Activated CD4-positive, alpha-beta T cell treated with anti-CD3 and anti-CD28 coated beads, Interleukin-2, amount 10 ng/mL, durations not matched to agents 7 days and 5 days (primary cell): ENCODE measurements at regions not wholly inside any gene's neighbourhood (a gene's known extent, or its start where the extent isn't known, plus 50 kb on each side); places are given as distances from the start of the nearest gene placed in this dataset.

Experiments
- CTCF ChIA-PET: fragments of 350-600 bp; sonication (Branson Sonifier 250); formaldehyde crosslinking; loops from one replicate; lab custom pipeline; 2021; ENCODE audit warnings: antibody characterized with exemption; lab: Charles Lee
- POLR2A ChIA-PET: fragments of 350-600 bp; sonication (Branson Sonifier 250); formaldehyde crosslinking; loops from one replicate; lab custom pipeline; 2021; ENCODE audit warnings: antibody characterized with exemption; lab: Charles Lee
- DNase-seq: peaks from one replicate; pipeline ENCODE4 v3.0.0-alpha.2; 2020
- H3K27ac Mint-ChIP-seq: one replicate; pipeline ENCODE4 v1.8.0; 2021; ENCODE audit warnings: mild to moderate bottlenecking, moderate library complexity, mixed read lengths
- H3K27me3 Mint-ChIP-seq: one replicate; pipeline ENCODE4 v1.8.0; 2021; ENCODE audit warnings: mixed read lengths
- H3K36me3 Mint-ChIP-seq: one replicate; pipeline ENCODE4 v1.8.0; 2021; ENCODE audit warnings: low read depth, mixed read lengths
- H3K4me1 Mint-ChIP-seq: one replicate; pipeline ENCODE4 v1.8.0; 2021; ENCODE audit warnings: mixed read lengths
- H3K4me3 Mint-ChIP-seq: one replicate; pipeline ENCODE4 v1.8.0; 2021; ENCODE audit warnings: mild to moderate bottlenecking, moderate library complexity, mixed read lengths
- H3K9me3 Mint-ChIP-seq: one replicate; pipeline ENCODE4 v1.8.0; 2021; ENCODE audit warnings: mixed read lengths

DNA sequence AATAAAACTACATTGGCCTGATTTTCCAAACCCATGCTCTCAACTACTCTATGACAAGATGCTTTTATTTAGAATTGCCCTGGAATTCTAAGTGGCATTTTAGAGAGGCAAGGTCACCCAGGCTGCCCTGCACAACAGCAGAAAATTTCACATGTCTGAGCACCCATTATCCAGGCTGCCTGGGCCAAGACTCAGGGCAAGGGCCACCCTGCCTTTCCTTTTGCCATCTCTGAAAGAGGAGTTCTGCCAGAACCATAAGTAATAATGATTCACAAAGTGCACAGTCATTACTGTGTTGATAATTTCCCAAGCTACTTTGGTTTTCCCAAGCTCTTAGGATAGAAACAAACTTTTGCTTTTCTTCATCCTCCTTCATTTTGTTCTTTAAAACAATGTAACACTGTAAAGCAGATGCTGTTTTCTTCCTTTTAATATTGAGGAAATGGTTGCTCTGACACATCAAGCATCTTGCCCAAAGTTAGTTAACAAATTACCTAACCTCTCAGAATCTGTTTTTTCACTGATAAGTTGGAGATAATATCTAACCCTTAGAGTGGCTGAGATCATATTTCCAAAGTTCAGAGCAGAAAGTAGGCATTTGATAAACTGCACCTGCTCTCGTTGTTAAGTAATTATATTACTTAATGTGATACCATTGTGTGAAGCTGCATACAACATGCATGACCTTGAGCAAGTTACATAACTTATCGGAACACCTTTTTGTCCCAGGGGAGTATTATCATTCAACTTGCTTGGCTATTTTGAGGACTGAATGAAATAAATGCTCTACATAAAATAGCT is 325.6 kb downstream of the PRELID2 start:
- CTCF ChIA-PET: no interaction called here
- H3K4me3 Mint-ChIP-seq: no peak overlapping the region
- POLR2A ChIA-PET: no interaction called here
- no peaks in the 10 kb centered on the region for H3K27me3 Mint-ChIP-seq
- peaks cover 3% of the 10 kb centered on the region for H3K9me3 Mint-ChIP-seq
- no peak overlapping the region for H3K27ac Mint-ChIP-seq
- DNase-seq: no peak
- H3K4me1 Mint-ChIP-seq: no peaks in the 10 kb centered on the region
- H3K36me3 Mint-ChIP-seq: no peaks in the 10 kb centered on the region

DNA sequence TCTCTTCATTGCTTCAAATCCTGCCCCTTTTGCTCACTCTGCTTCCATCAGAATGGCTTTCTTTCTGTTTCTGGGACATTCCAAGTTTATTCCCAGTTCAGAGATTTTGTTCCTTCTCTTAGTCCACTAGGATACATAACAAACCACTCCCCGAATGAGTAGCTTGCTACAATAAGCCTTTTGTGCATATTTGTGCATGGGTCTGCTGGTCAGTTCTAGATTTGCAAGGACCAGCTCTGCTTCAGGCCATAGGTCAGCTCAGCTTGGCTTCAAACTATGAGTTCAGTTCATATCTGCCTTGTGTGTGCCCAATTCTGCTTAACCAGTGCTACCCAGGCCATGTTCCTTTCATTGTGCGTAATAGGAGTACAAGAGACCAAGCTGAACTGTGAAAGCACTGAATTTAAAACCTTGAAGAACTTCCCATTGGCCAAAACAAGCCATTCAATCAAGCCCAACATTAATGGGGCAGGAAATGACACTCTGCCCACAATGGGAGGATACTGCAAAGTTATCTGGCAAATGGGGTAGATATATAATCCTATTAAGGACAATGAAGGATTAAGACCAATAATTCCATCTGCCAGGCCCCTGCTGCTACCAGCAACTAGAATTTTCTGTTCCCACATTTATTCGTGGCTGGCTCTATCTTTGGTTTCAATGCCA is 328.8 kb downstream of the PRELID2 start:
- POLR2A ChIA-PET: no interaction called here
- CTCF ChIA-PET: no interaction called here
- no peak for DNase-seq
- no peak overlapping the region for H3K4me3 Mint-ChIP-seq
- no peaks in the 10 kb centered on the region for H3K4me1 Mint-ChIP-seq
- no peaks in the 10 kb centered on the region for H3K27me3 Mint-ChIP-seq
- H3K9me3 Mint-ChIP-seq: no peaks in the 10 kb centered on the region
- no peaks in the 10 kb centered on the region for H3K36me3 Mint-ChIP-seq
- H3K27ac Mint-ChIP-seq: no peak overlapping the region

DNA sequence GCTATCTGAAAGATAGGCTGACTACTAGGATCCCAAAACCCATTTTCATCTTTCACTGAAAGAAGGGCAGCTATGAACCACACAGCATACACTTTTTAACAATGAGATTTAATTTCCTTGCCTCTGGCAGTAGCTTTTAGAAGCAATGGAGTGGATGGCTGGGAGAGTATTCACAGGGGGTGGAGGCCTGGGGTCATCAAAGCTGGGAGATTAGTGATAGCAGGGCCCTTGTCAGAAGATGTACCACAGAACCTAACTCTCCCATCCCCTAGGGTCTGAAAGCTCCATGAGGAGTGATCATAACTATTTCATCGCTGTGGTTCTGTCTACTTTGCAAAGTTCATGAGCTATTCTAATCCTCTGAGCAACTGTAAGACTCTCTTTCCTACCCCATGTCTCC is 332.2 kb downstream of the PRELID2 start:
- no peak for DNase-seq
- H3K27me3 Mint-ChIP-seq: no peaks in the 10 kb centered on the region
- no peaks in the 10 kb centered on the region for H3K36me3 Mint-ChIP-seq
- H3K9me3 Mint-ChIP-seq: no peaks in the 10 kb centered on the region
- H3K27ac Mint-ChIP-seq: no peak overlapping the region
- H3K4me3 Mint-ChIP-seq: no peak overlapping the region
- no peaks in the 10 kb centered on the region for H3K4me1 Mint-ChIP-seq
- POLR2A ChIA-PET: no interaction called here
- CTCF ChIA-PET: no interaction called here

DNA sequence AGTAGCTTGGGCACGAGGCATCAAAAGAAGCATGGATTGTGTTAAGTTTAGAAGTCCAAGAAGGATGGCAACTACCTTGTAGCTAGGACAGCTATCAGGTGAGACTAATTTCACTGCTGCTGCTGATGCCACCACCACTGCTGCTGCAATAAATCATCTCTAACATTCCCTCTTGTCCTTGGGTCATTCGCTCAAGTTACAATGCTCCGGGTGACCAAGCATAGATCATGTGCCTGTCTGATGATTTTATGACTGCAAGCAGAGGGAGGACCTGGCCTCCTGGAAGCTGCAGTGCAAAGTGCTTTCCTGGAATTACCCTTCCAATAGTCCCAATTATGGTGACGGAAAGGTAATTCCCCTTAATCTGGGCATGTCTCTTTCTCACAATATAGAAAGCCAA is 334.4 kb downstream of the PRELID2 start:
- Mint-ChIP-seq H3K4me3 (no peak overlapping the region), H3K9me3 (no peaks in the 10 kb centered on the region)
- POLR2A ChIA-PET: no interaction called here

DNA sequence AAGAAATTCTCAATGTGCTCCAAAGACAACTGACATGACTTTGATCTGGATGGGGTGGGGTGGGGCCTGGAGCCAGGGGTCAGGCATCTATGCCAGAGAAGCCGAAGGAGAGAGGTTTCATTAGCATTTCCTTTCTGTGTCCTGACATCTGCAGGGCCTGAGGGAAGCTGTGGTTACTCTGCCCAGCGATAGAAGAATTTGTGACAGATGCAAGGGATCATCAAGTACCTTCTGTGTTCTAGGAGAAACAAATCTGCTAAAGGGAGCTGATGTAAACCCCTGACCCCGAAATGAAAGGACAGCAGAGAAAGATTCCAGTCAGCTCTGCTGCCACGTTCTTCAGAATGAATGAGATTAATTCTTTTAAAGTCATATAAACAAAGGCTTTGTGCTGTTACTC is 335.7 kb downstream of the PRELID2 start:
- no peaks in the 10 kb centered on the region for H3K27me3 Mint-ChIP-seq
- ChIA-PET CTCF (no interaction called here), POLR2A (no interaction called here)
- no peak overlapping the region for H3K4me3 Mint-ChIP-seq
- no peaks in the 10 kb centered on the region for H3K36me3 Mint-ChIP-seq
- DNase-seq: no peak
- H3K27ac Mint-ChIP-seq: no peak overlapping the region
- H3K9me3 Mint-ChIP-seq: no peaks in the 10 kb centered on the region
- no peaks in the 10 kb centered on the region for H3K4me1 Mint-ChIP-seq

More for the DNA sequence above, 334.4 kb downstream of the PRELID2 start:
- CTCF ChIA-PET: interaction anchor here (0.9 kb wide), 1 partner anchor 23 kb away, joined by 3 read pairs; no protein-coding TSS in a partner anchor
- Mint-ChIP-seq H3K4me1 (no peaks in the 10 kb centered on the region), H3K36me3 (no peaks in the 10 kb centered on the region), H3K27ac (no peak overlapping the region), H3K27me3 (no peaks in the 10 kb centered on the region)
- DNase-seq: no peak

DNA sequence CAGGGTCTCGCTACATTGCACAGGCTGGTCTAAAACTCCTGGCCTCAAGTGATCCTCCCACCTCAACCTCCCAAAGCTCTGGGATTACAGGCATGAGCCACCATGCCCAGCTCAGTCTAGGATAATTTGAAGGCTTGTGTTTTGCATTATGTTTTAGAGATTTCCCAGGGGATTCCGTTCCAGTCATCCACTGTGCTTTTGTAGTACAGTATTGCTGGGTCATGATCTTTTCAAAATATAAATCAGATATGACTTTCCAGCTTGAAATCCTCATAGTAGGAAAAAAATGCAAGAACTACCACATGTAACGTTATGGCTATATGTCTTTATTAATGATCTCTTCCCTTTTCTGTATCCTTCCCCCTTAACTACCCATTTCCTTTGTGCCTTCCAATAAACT is 338.1 kb downstream of the PRELID2 start:
- H3K9me3 Mint-ChIP-seq: no peaks in the 10 kb centered on the region
- H3K27me3 Mint-ChIP-seq: no peaks in the 10 kb centered on the region
- POLR2A ChIA-PET: no interaction called here
- H3K36me3 Mint-ChIP-seq: no peaks in the 10 kb centered on the region
- no peaks in the 10 kb centered on the region for H3K4me1 Mint-ChIP-seq
- no peak overlapping the region for H3K27ac Mint-ChIP-seq
- CTCF ChIA-PET: no interaction called here
- H3K4me3 Mint-ChIP-seq: no peak overlapping the region
- DNase-seq: no peak

DNA sequence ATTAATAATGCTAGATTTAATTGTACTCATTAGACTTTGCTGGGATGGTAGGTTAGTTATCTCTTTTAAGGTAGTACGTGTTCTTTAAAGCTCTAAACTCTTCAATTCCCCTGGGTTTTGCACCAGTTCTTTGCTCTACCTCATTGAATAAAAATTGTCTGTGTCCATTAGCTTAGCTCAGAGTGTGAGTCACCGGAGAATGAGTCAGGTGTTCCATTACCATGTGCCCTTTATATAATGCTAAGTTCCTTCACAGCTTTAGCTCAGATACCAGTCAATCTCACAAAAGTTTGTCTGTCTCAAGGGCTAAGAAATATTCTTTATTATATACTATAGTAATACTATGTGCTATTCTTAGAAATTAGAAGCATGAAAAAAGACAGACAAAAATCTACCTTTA is 339.4 kb downstream of the PRELID2 start:
- ChIA-PET POLR2A (no interaction called here), CTCF (interaction anchor here (0.6 kb wide), 1 partner anchor 28 kb away, joined by 4 read pairs; no protein-coding TSS in a partner anchor)
- H3K27me3 Mint-ChIP-seq: no peaks in the 10 kb centered on the region
- no peak for DNase-seq
- H3K4me3 Mint-ChIP-seq: no peak overlapping the region
- H3K9me3 Mint-ChIP-seq: no peaks in the 10 kb centered on the region
- H3K36me3 Mint-ChIP-seq: no peaks in the 10 kb centered on the region
- no peak overlapping the region for H3K27ac Mint-ChIP-seq
- no peaks in the 10 kb centered on the region for H3K4me1 Mint-ChIP-seq

DNA sequence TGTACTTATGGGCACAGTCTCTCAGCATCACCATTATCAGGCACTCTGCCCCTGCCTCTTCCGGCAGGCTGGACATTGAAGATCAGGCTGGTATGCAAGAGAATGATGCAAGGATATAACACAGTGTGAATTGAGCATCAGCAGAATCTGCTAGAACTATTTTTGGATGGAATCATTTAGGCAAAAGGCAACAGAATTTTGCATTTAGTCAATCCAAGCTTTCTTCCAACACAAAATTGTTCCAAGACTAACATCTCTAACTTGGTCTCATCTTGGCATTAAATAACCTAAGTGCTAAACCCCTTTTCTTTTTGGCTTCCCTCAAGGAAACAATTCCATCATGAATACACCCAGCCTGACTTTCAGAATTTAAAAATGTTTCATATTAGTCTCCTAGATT is 339.9 kb downstream of the PRELID2 start:
- Mint-ChIP-seq H3K9me3 (no peaks in the 10 kb centered on the region), H3K4me1 (no peaks in the 10 kb centered on the region), H3K27ac (no peak overlapping the region), H3K4me3 (no peak overlapping the region), H3K36me3 (no peaks in the 10 kb centered on the region), H3K27me3 (no peaks in the 10 kb centered on the region)
- ChIA-PET POLR2A (no interaction called here), CTCF (interaction anchor here (0.6 kb wide), 1 partner anchor 28 kb away, joined by 4 read pairs; no protein-coding TSS in a partner anchor)
- no peak for DNase-seq

DNA sequence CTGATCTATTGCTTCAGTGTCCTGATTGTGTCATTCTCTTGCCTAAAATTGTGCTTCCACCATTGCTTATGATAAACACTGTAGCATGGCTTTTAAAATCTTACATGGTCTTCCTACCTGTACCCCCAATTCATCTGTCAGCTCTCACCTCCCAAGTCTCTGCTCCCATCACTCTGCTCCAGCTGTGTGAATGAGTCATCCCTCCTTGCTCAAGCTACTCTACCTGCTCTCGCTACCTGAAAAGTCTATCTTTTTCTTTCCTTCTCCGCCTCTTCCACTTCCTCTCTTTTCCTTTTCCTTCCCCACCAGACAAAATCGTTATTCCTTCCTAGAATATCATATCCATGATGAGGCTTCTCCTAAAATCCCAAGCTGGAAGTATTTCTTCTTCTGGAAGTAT is 341.7 kb downstream of the PRELID2 start:
- DNase-seq: no peak
- Mint-ChIP-seq H3K4me1 (no peaks in the 10 kb centered on the region), H3K4me3 (no peak overlapping the region), H3K36me3 (no peaks in the 10 kb centered on the region), H3K27me3 (no peaks in the 10 kb centered on the region), H3K9me3 (no peaks in the 10 kb centered on the region), H3K27ac (no peak overlapping the region)
- ChIA-PET POLR2A (no interaction called here), CTCF (no interaction called here)

DNA sequence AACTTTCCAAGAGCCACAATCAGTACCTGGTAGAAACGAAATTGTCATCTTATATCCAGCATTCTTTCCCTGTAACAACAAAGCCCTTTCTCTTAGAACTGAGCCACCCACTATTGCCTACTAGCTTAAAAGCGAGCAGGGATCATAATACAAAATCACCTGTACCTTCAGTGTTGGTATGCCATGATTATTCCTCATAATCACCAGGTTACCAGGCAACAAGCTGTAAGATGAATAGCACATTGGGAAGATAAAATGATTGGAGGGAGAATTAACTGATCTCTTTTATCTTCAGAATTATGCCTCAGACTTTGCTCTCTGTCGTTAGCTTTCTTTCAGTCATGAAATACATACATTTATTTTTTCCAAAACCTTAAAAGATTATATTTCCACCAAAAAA is 345.6 kb downstream of the PRELID2 start:
- ChIA-PET CTCF (no interaction called here), POLR2A (no interaction called here)
- no peak overlapping the region for H3K4me3 Mint-ChIP-seq
- H3K27me3 Mint-ChIP-seq: no peaks in the 10 kb centered on the region
- H3K4me1 Mint-ChIP-seq: no peaks in the 10 kb centered on the region
- no peak for DNase-seq
- H3K36me3 Mint-ChIP-seq: no peaks in the 10 kb centered on the region
- no peaks in the 10 kb centered on the region for H3K9me3 Mint-ChIP-seq
- H3K27ac Mint-ChIP-seq: no peak overlapping the region

DNA sequence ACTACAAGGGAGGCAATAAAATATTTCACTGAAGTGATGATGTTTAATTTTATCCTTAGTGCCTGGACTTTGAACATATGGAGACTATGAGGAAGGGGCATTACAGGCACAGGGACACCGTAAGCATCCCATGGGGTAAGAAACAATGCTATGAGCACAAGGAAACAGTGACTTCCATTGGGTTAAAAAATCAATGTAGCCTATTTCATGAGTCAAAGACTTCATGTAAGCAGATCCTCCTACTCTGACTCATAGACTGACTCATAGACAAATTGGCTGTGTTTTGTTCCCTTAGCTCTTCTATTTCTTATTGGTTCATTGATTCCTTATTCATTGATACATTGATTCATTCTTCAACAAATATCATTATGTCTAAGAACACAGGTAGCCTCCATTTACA is 351.0 kb downstream of the PRELID2 start:
- POLR2A ChIA-PET: no interaction called here
- Mint-ChIP-seq H3K27me3 (no peaks in the 10 kb centered on the region), H3K4me3 (no peak overlapping the region), H3K27ac (no peak overlapping the region), H3K4me1 (no peaks in the 10 kb centered on the region), H3K9me3 (no peaks in the 10 kb centered on the region), H3K36me3 (no peaks in the 10 kb centered on the region)
- CTCF ChIA-PET: no interaction called here
- no peak for DNase-seq

DNA sequence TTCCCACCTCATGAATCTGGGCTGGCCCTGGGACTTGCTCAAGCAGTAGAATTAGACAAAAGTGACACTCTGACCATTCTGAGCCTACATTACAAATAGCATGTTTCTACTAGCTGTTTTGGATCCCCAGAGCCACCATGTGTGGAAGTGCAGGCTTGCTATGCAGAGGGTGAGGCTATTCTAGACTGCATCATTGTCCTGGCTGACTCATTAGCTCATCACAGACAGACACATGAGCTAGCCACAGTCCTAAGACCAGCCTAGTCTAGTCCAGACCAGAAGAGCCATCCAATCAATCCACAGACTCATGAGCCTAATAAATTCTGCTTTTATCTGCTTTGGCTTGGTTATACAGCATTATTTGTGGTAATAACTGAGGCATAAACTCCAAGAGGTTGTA is 351.9 kb downstream of the PRELID2 start:
- POLR2A ChIA-PET: no interaction called here
- CTCF ChIA-PET: no interaction called here
- H3K27ac Mint-ChIP-seq: no peak overlapping the region
- H3K4me1 Mint-ChIP-seq: no peaks in the 10 kb centered on the region
- H3K9me3 Mint-ChIP-seq: no peaks in the 10 kb centered on the region
- H3K27me3 Mint-ChIP-seq: no peaks in the 10 kb centered on the region
- DNase-seq: no peak
- no peak overlapping the region for H3K4me3 Mint-ChIP-seq
- H3K36me3 Mint-ChIP-seq: no peaks in the 10 kb centered on the region

DNA sequence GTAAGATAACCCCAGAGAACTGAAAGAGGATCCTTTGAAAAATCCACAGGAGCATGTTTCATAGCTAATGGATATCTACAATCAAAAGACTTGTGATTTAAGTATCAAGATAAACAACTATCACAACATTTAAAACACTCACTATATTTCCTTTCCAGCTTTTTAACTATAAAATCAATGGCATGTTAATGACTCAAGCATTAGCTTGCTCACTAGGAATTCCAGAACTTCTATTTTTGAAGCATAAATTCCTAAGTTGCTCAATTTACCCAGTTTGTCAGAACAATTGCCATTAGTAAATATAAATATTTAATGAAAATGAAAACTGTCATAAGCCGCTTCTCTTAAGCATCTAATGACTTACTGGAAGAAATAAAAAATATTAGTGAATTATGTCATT is 355.3 kb downstream of the PRELID2 start:
- no peaks in the 10 kb centered on the region for H3K27me3 Mint-ChIP-seq
- H3K4me3 Mint-ChIP-seq: no peak overlapping the region
- ChIA-PET CTCF (no interaction called here), POLR2A (no interaction called here)
- no peak overlapping the region for H3K27ac Mint-ChIP-seq
- H3K9me3 Mint-ChIP-seq: no peaks in the 10 kb centered on the region
- no peak for DNase-seq
- H3K4me1 Mint-ChIP-seq: no peaks in the 10 kb centered on the region
- no peaks in the 10 kb centered on the region for H3K36me3 Mint-ChIP-seq
